GM19239 (cell line): ENCODE measurements at regions not wholly inside any gene's neighbourhood (a gene's known extent, or its start where the extent isn't known, plus 50 kb on each side); places are given as distances from the start of the nearest gene placed in this dataset.

Experiments
- DNase-seq: peaks from one replicate; pipeline ENCODE4 v3.0.0; 2011; ENCODE audit warnings: low spot score; ENCODE audit not compliant: insufficient read length
- FAIRE-seq: peaks from 2 replicates; lab custom pipeline; 2011; peaks lifted over from hg19 to GRCh38; lab: Jason Lieb, UNC

DNA sequence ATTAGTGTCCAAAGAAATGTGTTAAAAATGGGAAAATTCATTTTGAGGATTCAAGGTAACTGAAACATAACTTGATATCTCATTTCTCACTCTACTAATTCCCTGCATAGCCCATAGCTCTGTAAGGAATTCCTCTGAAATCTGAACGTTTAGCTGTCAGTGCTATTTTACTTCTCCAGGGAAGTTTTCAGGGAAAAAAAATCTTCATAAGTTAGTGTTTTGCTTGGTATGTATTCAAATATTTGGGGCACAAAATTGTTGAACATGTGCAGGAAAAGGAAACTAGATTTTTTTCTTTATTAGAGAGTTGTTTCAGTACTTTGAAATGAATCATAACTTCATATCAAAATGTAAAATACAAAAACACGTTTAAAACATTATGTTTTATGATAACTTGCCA lies 891.4 kb downstream of the CENPC start:
- FAIRE-seq: no peak

DNA sequence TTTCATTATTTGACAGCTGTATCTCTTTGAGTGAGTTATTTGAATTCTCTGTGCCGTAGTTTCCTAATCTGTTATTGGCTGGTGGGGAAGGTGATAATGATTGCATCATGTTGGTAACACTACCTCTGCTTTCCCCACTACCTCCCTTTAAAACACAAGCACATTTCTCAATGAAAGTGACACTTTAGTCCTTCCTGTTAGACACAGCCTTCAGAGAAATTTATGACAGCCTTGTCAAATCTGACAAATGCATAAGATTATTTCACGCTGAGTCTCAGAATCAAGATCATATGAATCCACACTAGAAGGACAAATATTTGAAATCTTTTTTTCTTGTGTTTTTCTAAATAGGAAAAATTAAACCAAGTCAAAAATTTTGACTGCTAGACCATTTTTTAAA lies 896.1 kb downstream of the CENPC start:
- no peak for FAIRE-seq

More for the DNA sequence above, 891.4 kb downstream of the CENPC start:
- no peak for DNase-seq

DNA sequence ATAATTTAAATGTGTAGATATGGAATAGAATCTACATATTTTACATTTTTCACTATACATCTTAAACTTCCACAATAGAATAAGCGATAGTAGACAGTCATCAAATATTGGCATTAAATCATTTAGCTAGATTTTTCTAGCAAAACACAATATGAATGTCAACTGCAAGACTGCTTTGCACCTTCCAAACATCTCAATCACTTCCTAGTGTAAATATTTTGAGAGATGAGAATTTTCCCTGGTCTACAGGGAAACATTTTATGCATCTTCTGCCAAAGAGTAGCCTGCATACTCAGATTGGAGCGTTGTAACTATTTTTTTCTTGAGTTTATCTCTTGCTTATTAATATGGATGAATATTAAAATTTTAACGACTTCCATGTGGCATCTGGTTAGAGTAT lies 897.4 kb downstream of the CENPC start:
- DNase-seq (no peak), FAIRE-seq (no peak)

More for the DNA sequence above, 896.1 kb downstream of the CENPC start:
- no peak for DNase-seq

DNA sequence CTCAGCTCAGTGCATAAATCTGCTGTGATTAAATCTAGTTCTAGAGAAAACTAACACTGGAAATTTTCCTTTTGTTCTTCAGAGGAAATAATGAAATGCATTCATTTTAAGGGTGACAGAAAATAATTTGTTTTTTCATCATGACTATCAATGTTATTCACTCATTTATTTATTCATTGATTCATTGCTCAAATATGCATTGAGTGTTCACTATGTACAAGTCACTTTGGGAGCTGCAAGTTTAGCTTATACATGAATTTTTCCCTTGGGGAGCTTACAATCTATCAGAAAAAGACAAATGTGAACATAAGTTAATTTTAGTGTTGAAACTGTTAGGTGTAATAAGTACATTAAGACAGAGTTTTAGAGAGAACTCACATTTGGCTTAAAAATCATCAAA lies 897.8 kb downstream of the CENPC start:
- FAIRE-seq (no peak), DNase-seq (no peak)

DNA sequence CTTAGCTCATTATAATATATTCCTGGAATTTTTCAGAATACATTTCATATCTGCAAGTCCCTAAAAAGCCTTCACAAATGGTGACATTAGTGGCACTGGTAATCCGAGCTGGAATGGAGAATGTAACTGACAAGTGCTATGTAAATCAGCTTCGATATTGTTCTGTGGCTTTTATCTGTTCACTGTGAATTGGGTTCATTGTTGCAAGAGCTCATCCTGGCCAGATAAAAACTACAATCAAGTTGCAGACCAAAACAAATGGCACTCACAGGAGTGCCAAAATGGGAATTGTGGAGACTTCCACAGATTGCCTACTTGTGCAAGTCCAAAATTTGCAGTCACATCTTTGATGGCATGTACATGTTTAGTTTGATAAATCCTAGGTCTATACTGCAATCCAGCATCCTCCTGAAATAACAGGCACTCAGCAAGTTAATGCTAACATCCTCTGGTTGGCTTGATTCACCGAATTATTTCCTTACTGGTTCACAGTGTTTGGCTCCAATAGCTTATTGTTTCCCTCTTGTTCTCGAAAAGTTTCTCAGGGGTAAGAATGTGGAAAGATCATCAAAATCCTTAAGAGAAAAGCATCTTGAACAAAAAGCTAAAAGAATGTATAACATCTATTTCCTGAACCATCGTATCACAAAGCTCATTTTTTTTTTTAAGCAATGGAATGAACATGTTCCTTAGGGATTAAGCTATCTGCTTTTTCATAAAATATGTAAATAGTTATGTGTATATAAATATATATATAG lies 904.9 kb downstream of the CENPC start:
- FAIRE-seq: no peak
- no peak for DNase-seq

DNA sequence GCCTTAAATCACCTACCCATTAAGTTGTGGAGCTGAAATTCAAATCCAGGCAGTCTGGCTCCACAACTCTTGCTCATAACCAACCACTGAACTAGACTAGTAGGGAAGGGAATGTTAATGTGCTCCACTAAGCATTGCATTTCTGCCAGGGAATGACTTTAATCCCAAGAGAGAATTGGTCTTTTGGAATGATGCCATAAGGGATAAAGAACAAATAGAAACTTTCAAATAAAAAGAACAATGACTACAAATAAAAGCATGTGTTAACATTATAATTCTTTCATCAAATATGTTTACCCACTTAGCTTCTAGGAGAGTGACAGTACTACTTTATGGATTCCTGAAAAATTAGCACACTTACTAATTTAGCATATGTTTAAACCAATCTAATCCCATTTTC lies 905.9 kb downstream of the CENPC start:
- no peak for FAIRE-seq

DNA sequence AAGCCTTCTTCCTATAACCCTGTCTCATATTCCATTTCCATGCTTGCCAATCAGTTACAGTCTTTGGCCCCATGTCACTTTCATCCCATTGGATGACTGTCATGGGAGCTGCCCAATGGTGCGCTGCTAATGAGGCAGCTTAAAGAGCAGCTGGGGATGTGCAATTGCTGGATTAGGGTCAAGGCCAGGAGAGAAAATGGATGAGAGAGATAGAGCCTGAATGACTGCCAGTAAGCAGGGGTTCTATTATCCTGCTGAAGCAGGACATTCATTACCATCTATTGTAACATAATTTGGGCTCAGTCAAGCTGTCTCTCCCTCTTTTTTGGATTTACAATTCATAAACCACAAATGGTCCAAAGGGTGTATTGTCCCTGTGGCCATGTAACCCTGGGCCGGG lies 909.0 kb downstream of the CENPC start:
- DNase-seq (no peak), FAIRE-seq (no peak)

More for the DNA sequence above, 905.9 kb downstream of the CENPC start:
- no peak for DNase-seq

DNA sequence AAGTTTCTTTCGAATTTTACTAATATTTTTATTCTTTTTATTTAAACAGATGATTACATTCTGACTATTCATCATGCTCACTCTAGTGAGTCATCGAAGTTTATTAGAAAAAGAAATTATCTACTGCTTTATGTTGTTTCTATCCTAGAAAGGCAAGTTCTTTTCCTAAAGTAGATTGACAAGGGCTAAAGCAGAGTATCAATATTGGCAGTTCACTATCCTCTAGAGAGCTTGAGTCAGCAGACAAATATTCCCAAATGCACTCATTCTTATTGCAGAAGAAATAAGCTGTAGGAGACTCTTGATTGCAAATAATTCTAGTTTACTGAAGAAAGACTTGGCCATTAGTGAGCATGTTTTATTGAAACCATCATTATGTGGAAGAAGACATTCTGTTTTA lies 911.8 kb downstream of the CENPC start:
- DNase-seq: no peak
- FAIRE-seq: no peak

DNA sequence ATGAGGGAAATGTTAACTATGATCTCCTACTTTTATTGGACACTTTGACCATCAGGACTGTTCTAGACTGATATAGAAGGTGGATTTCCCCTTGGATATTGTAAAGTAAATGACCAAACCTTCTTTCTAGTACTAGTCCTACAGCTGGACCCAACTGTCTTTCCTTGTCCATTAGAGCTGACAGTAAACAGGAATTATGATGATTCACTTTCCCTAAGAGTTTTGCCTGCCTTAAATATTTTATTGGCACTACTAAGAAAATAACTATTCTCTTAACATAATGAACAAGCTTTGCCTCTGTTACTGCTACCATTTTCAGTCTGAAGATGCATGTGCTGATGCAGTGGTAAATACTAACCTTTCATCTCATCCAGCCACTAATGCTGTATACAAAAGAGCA lies 915.4 kb downstream of the CENPC start:
- FAIRE-seq (no peak), DNase-seq (no peak)

DNA sequence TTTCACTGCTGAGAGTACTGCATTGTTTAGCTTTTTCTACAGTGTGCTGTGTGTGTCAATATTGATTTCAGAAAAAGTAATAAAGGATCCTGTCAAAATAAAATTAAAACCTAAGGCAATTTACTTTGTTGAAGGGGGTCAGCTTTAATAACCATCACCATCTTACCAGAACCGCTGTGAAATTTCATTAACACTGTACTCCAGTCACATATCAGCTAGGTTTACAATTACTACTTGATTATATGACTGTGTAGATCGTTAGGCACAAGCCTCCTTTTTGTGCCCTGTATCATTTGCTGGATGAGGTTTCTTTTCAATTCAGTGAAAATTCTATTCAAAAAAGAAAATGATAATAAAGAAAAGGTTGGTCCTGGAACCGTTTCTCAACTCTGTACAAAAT lies 917.2 kb downstream of the CENPC start:
- DNase-seq: no peak
- no peak for FAIRE-seq

DNA sequence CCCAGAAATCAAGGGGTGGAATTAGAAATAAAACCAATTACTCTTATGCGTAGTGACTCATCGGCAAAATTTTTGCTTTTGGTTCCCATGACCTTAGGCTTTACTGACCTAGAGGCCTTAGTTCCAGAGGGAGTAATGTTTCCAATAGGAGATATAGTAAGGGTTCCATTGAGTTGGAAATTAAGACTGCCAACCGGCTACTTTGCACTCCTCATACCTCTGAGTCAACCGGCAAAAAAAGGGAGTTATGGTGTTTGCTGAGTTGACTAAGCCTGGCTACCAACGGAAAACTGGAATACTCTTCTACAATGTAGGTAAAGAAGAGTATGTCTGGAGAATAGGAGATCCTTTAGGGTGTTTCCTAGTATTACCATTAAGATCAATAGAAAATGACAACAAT lies 919.8 kb downstream of the CENPC start:
- no peak for DNase-seq
- FAIRE-seq: no peak

DNA sequence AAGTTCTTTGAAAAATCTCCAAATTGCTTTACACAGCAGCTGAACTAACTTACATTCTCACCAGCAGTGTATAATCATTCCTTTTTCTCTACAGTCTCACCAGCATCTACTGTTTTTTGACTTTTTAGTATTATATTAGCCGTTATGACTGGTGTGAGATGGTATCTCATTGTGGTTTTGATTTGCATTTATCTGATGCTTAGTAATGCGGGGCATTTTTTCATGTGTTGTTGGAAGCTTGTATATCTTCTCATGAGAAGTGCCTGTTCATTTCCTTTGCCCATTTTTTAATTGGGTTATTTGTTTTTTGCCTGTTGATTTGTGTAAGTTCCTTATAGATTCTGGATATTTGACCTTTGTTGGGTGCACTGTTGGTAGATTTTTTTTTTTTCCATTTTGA lies 931.7 kb downstream of the CENPC start:
- FAIRE-seq: no peak
- no peak for DNase-seq

DNA sequence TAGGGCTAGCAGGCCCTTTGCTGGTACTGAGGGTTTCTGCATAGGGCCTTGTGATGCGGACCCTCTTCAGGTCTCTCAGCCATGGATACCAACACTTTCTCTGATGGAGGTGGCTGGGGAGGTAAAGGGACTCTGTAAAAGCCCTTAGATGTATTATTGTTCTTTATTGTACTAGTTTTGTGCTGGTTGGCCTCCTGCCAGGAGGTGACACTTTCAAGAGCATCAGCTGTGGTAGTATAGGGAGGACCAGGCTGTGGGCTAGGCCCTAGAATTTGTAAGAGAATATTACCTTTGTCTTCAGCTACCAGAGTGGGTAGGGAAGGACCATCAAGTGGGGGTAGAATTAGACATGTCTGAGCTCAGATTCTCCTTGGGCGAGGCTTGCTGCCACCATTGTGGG lies 936.3 kb downstream of the CENPC start:
- DNase-seq: no peak
- no peak for FAIRE-seq

DNA sequence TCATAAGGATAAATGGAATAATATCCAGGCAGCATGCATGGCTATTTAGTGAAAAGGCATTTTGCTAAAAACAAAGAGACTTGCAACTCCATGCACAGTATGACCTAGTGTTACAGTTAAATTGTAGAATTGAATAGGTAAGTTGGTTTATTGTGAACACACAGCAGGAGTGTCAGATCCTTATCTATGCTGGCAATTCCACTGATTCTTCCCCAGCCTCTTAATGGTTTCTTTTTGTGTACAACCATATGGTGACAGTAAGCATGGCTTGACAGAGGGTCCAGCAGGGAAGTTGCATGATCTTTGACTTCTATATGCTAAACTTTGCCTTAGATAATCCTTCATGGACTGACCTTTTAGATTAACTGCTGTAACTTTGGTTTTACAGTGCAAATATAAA lies 936.6 kb upstream of the EPHA5 start:
- FAIRE-seq: no peak
- DNase-seq: no peak

DNA sequence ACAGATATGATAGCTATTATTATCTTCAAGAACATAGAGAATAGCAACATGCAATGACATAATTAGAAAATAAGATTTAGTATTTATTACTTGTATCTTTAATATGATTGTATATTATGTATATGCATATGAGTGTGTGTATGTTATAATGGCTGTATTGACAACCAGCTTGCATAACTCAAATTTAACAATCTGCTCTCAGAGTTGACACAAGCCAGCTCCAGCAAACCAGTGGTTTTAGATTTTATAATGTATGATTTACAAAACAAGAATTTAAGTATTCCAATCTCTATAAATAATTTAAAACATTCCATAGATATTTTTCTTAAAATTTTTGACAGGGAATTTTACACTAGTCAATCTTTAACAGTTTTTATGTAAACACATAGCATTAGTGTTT lies 935.9 kb upstream of the EPHA5 start:
- DNase-seq (no peak), FAIRE-seq (no peak)

DNA sequence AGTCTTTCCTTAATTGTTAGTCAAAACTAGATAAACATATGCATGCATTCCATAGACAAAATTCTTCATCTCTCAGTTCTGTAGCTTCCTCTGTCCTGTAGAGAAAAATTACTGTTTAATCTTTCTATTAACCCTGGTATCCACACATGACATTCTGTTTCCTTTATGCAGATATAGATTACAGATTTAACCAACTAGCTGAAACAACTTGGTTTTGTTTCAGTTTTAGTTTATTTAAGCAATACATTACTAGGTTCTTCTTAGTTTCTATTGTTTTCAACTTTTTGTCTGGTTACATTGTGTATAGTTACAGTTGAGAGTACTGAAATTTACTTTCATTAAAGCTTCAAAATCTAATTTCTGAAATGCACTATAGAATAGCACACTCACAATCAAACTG lies 933.9 kb upstream of the EPHA5 start:
- DNase-seq: no peak
- FAIRE-seq: no peak

DNA sequence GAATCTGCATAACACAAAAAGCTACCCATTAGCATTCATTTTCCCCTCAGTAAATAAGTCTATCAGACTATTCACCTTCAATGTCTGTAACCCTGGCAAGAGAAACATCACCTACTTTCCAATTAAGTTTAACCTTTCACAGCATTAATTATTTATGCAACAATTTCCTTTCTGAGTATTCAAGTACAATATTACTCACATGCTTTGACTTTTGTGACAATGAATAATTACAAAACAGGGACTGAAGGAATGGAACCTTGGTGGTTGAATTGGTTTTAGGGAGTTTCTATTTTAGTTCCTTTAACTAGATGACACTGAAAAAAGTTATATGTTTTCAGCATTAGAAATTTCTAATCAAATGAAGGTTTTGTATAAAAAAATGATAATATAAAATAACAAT lies 932.3 kb upstream of the EPHA5 start:
- DNase-seq (no peak), FAIRE-seq (no peak)

DNA sequence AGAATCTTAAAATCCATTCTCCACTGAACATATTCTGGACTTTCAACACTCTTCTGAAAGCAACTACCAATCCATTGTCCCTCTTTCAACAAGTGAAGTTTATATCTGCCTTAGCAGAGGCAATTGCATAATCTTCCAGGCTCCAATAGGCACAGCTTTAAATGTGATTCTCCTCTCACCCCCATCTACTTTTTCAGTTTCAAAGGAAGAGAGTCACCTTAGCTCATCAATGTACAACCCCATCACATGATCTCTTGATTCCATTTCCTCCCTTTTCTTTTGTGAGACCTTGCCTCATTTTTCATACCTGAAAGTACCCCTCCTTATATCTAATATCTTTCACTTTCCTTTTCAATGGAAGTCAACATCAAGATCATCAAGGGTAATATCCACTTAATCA lies 921.7 kb upstream of the EPHA5 start:
- FAIRE-seq (no peak), DNase-seq (no peak)

DNA sequence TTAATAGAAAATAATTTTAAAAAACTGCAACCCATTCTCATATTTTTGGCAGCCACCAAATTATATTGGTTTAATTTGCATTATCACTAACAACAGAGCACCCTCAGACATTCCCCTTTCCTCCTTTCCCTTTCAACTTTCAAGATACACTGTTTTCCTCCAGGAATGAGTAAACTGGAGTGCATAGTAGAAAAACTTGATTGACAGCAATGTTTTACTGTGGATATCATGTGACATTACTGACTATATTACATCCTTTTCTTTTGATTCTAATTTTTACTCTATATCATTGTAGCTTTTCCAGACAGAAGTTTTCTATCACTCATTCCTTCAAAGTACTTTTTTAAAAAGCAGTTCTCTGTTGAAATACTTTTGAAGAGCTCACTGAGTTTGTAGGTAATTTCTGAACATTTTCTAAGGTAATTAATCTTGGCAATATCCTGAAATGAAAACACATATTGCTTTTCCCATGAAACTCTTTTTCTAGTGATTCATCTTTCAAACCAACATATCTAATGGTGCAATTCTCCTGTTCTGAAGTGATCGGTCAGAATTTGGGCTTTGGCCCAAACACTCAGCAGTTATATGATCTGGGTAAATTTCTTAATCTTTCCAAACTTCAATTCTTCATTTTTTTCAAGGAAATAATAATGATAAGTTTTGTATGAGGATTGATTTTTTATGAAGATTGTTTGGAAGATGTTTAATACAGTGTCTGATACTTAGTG lies 920.4 kb upstream of the EPHA5 start:
- FAIRE-seq: no peak
- no peak for DNase-seq

DNA sequence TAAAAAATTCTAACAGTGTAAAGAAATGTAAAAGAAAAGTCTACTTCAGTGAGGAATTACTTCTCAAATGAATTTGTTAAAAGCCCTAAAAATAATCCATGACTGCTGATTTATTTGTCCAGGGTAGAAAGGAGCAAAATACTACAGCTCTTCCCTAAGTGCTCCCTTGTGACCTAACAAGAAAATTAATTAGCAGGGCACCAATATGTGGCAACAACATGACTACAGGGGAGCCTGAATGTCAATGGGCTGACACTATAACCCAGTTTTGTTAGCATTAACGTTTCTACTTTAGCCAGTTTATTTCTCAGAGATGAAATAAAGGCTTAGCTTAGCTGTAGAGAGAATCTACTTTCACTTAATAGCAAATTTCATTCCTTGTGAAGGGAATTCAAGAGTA lies 918.9 kb upstream of the EPHA5 start:
- FAIRE-seq (no peak), DNase-seq (no peak)

DNA sequence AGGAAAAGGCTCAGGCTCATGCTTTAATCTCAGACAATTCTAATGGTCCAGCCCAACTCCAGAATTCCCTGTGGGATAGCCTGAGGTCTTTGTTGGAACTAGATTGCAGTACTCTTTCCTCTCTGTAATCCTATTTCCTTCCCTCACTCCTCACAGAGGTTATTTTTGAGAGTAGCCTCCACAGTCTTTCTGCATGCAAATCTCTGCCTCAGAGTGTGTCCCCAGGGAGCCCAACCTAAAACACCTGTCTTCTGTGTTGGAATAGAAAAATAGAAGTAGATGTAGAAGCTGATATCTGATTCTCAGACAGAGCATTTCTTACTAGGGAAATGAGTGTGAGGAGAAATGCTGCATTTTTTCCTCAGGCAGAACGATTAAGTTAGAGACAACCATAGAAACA lies 915.5 kb upstream of the EPHA5 start:
- no peak for FAIRE-seq
- no peak for DNase-seq

DNA sequence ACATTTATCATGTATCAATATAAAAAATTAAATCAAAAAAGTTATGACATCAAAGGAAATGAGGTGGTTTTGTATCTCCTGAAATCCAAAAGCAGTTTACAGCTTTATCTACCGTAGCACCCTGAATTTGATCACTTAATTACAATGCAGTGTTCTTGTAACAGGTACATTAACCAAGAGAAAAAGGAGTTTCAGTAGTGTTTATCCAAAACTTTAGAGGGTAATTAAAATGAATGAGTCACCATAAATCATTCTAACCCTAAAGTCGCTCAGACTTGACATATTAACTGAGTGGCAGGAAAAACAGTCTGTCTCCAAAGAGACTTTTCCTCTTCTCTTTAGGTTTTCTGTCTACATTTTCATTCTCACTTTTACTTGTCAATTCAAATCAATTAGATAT lies 907.6 kb upstream of the EPHA5 start:
- FAIRE-seq (no peak), DNase-seq (no peak)
